WTC11 (cell line): ENCODE measurements at regions not wholly inside any gene's neighbourhood (a gene's known extent, or its start where the extent isn't known, plus 50 kb on each side); places are given as distances from the start of the nearest gene placed in this dataset.

Source experiments
- ATAC-seq: fragments of 200-7000 bp; cut with Tn5 transposase; 2 replicates; pipeline ENCODE4 v1.10.0; 2021; ENCODE audit warnings: mild to moderate bottlenecking, moderate library complexity
- CTCF ChIA-PET: fragments of 300-600 bp; sonication (Branson Sonifier 250); formaldehyde crosslinking; loops from one replicate; lab custom pipeline; 2021; ENCODE audit warnings: antibody characterized with exemption; lab: Charles Lee
- POLR2A ChIA-PET: fragments of 350-600 bp; sonication (Branson Sonifier 250); formaldehyde crosslinking; loops from one replicate; lab custom pipeline; 2021; ENCODE audit warnings: antibody characterized with exemption; lab: Charles Lee
- DNase-seq: peaks from one replicate; pipeline ENCODE4 v3.0.0; 2021; ENCODE audit warnings: low spot score
- H3K27ac Mint-ChIP-seq: 2 replicates; pipeline ENCODE4 v1.8.0; 2021; ENCODE audit warnings: mixed read lengths
- H3K27me3 Mint-ChIP-seq: 2 replicates; pipeline ENCODE4 v1.8.0; 2021; ENCODE audit warnings: low read depth, mild to moderate bottlenecking, moderate library complexity, mixed read lengths
- H3K36me3 Mint-ChIP-seq: 2 replicates; pipeline ENCODE4 v1.8.0; 2021; ENCODE audit warnings: mixed read lengths
- H3K4me1 Mint-ChIP-seq: 2 replicates; pipeline ENCODE4 v1.8.0; 2022; ENCODE audit warnings: mixed read lengths
- H3K4me3 Mint-ChIP-seq: 2 replicates; pipeline ENCODE4 v1.8.0; 2021; ENCODE audit warnings: mild to moderate bottlenecking, moderate library complexity, mixed read lengths
- H3K9me3 Mint-ChIP-seq: 2 replicates; pipeline ENCODE4 v1.8.0; 2021; ENCODE audit warnings: mixed read lengths
- FOXP1 ChIP-seq: sonication (generic); formaldehyde crosslinking; IDR thresholded peaks from 2 replicates; pipeline ENCODE4 v1.8.0; 2022; ENCODE audit warnings: missing genetic modification reagents, mild to moderate bottlenecking, moderate library complexity, borderline replicate concordance
- IRF2 ChIP-seq: sonication (generic); formaldehyde crosslinking; IDR thresholded peaks from 2 replicates; pipeline ENCODE4 v1.8.0; 2022; ENCODE audit warnings: low read depth, missing genetic modification reagents, borderline replicate concordance
- JUN ChIP-seq: sonication (generic); formaldehyde crosslinking; IDR thresholded peaks from 2 replicates; pipeline ENCODE4 v1.8.0; 2023; ENCODE audit warnings: mild to moderate bottlenecking, missing genetic modification reagents
- MXD4 ChIP-seq: fragments of 250-450 bp; sonication (Bioruptor Pico); IDR thresholded peaks from 2 replicates; pipeline ENCODE4 v1.8.0; 2021; ENCODE audit warnings: mild to moderate bottlenecking, moderate library complexity, borderline replicate concordance
- NFATC4 ChIP-seq: fragments of 250-450 bp; sonication (Bioruptor Pico); IDR thresholded peaks from 2 replicates; pipeline ENCODE4 v1.9.0; 2021; ENCODE audit warnings: mild to moderate bottlenecking
- NFE2L1 ChIP-seq: sonication (generic); formaldehyde crosslinking; IDR thresholded peaks from 2 replicates; pipeline ENCODE4 v1.8.1; 2023; ENCODE audit warnings: missing genetic modification reagents
- SMAD4 ChIP-seq: sonication (generic); formaldehyde crosslinking; IDR thresholded peaks from 2 replicates; pipeline ENCODE4 v1.8.0; 2022; ENCODE audit warnings: mild to moderate bottlenecking, missing genetic modification reagents
- TEAD4 ChIP-seq: sonication (generic); formaldehyde crosslinking; IDR thresholded peaks from 2 replicates; pipeline ENCODE4 v1.8.0; 2022; ENCODE audit warnings: mild to moderate bottlenecking, missing genetic modification reagents
- TP53 ChIP-seq: sonication (generic); formaldehyde crosslinking; IDR thresholded peaks from 2 replicates; pipeline ENCODE4 v1.8.1; 2023; ENCODE audit warnings: mild to moderate bottlenecking, missing genetic modification reagents
- ZBTB21 ChIP-seq: sonication (generic); formaldehyde crosslinking; IDR thresholded peaks from 2 replicates; pipeline ENCODE4 v1.8.1; 2023; ENCODE audit warnings: mild to moderate bottlenecking, missing genetic modification reagents, borderline replicate concordance
- ZNF263 ChIP-seq: sonication (generic); formaldehyde crosslinking; IDR thresholded peaks from 2 replicates; pipeline ENCODE4 v1.8.1; 2022; ENCODE audit warnings: low read depth, mild to moderate bottlenecking, moderate library complexity, missing genetic modification reagents
- ZNF317 ChIP-seq: sonication (generic); formaldehyde crosslinking; IDR thresholded peaks from 2 replicates; pipeline ENCODE4 v1.8.1; 2023; ENCODE audit warnings: low read depth, mild to moderate bottlenecking, moderate library complexity, missing genetic modification reagents, borderline replicate concordance
- ZNF423 ChIP-seq: fragments of 250-450 bp; sonication (Bioruptor Pico); IDR thresholded peaks from 2 replicates; pipeline ENCODE4 v2.1.2; 2022; ENCODE audit warnings: mild to moderate bottlenecking, moderate library complexity
- TF ChIP-seq, protein P1 (sequence below): sonication (generic); formaldehyde crosslinking; IDR thresholded peaks from 2 replicates; pipeline ENCODE4 v1.8.0; 2022; ENCODE audit warnings: mild to moderate bottlenecking, missing genetic modification reagents
- TF ChIP-seq, protein P2 (sequence below): sonication (generic); formaldehyde crosslinking; IDR thresholded peaks from 2 replicates; pipeline ENCODE4 v1.8.1; 2023; ENCODE audit warnings: mild to moderate bottlenecking, missing genetic modification reagents, moderate library complexity
- TF ChIP-seq, protein P3 (sequence below): fragments of 250-450 bp; sonication (Bioruptor Pico); IDR thresholded peaks from 2 replicates; pipeline ENCODE4 v1.9.0; 2021; ENCODE audit warnings: moderate library complexity, mild to moderate bottlenecking, inconsistent platforms, borderline replicate concordance
- TF ChIP-seq, protein P4 (sequence below): fragments of 250-450 bp; sonication (Bioruptor Pico); IDR thresholded peaks from 2 replicates; pipeline ENCODE4 v1.9.0; 2021; ENCODE audit warnings: mild to moderate bottlenecking, borderline replicate concordance
- TF ChIP-seq, protein P5 (sequence below): fragments of 250-450 bp; sonication (Bioruptor Pico); IDR thresholded peaks from 2 replicates; pipeline ENCODE4 v1.9.0; 2021; ENCODE audit warnings: mild to moderate bottlenecking
- TF ChIP-seq, protein P6 (sequence below): sonication (generic); formaldehyde crosslinking; IDR thresholded peaks from 2 replicates; pipeline ENCODE4 v1.8.1; 2023; ENCODE audit warnings: mild to moderate bottlenecking, missing genetic modification reagents, borderline replicate concordance

DNA sequence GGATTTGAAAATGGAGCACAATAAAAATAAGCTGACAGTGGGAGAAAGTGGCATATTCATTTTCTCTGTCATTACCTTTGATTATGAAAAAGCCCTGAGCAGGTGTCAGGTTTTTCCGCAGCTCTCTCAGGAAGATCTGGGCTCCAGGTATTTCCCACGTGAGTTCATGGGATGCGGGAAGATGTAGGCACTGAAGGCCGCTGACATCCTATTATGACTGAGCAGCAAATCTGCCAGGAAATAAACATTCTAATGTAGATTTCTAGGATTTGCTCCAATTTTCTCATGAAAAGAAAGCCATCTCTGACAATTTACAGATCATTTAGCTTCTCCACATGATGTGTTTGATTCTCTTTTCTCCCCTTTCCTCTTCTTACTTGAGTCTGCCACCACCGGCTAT is 160.7 kb downstream of the KIT start:
- Mint-ChIP-seq H3K27me3 (no peaks in the 10 kb centered on the region), H3K36me3 (no peaks in the 10 kb centered on the region), H3K4me3 (no peak overlapping the region), H3K9me3 (peaks cover 15% of the 10 kb centered on the region), H3K27ac (no peak overlapping the region), H3K4me1 (peaks cover 27% of the 10 kb centered on the region)
- DNase-seq (no peak), ATAC-seq (no peak)
- ChIA-PET CTCF (interaction anchor here (0.9 kb wide), 1 partner anchor 143 kb away, joined by 4 read pairs; no protein-coding TSS in a partner anchor), POLR2A (no interaction called here)
- TF ChIP-seq, protein P1, sequence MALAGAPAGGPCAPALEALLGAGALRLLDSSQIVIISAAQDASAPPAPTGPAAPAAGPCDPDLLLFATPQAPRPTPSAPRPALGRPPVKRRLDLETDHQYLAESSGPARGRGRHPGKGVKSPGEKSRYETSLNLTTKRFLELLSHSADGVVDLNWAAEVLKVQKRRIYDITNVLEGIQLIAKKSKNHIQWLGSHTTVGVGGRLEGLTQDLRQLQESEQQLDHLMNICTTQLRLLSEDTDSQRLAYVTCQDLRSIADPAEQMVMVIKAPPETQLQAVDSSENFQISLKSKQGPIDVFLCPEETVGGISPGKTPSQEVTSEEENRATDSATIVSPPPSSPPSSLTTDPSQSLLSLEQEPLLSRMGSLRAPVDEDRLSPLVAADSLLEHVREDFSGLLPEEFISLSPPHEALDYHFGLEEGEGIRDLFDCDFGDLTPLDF (CRISPR knock-in tag) = no peak
- TF ChIP-seq TP53 (CRISPR knock-in tag) (no peak), IRF2 (CRISPR knock-in tag) (no peak), ZNF263 (no peak), SMAD4 (CRISPR knock-in tag) (no peak), ZNF423 (CRISPR knock-in tag) (no peak), FOXP1 (no peak)
- TF ChIP-seq, protein P2, sequence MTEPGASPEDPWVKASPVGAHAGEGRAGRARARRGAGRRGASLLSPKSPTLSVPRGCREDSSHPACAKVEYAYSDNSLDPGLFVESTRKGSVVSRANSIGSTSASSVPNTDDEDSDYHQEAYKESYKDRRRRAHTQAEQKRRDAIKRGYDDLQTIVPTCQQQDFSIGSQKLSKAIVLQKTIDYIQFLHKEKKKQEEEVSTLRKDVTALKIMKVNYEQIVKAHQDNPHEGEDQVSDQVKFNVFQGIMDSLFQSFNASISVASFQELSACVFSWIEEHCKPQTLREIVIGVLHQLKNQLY (CRISPR knock-in tag) = no peak

DNA sequence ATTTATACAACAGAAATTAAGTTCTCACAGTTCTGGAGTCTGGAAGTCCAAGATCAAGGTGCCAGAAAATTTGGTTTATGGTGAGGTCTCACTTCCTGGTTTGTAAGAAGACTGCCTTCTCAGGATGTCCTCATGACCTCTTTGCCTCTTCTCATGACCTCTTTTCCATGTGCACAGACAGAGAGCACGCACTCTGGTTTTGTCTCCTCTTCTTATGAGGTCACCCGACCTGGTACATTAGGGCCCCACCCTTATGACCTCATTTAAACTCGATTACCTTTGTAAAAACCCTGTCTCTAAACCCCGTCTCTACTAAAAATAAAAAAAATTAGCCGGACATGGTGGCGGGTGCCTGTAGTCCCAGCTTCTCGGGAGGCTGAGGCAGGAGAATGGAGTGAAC is 155.9 kb downstream of the KIT start:
- Mint-ChIP-seq H3K4me3 (no peak overlapping the region), H3K36me3 (no peaks in the 10 kb centered on the region; the same call in 1 of the 2 replicates), H3K27ac (no peak overlapping the region), H3K27me3 (no peaks in the 10 kb centered on the region; the same call in 1 of the 2 replicates), H3K9me3 (peaks cover 29% of the 10 kb centered on the region), H3K4me1 (peaks cover 21% of the 10 kb centered on the region)
- TF ChIP-seq, protein P3, sequence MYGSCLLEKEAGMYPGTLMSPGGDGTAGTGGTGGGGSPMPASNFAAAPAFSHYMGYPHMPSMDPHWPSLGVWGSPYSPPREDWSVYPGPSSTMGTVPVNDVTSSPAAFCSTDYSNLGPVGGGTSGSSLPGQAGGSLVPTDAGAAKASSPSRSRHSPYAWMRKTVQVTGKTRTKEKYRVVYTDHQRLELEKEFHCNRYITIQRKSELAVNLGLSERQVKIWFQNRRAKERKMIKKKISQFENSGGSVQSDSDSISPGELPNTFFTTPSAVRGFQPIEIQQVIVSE (CRISPR knock-in tag) = no peak
- no peak for TF ChIP-seq TEAD4 (CRISPR knock-in tag)
- TF ChIP-seq MXD4 = no peak
- TF ChIP-seq NFE2L1 (CRISPR knock-in tag) = no peak
- TF ChIP-seq, protein P4, sequence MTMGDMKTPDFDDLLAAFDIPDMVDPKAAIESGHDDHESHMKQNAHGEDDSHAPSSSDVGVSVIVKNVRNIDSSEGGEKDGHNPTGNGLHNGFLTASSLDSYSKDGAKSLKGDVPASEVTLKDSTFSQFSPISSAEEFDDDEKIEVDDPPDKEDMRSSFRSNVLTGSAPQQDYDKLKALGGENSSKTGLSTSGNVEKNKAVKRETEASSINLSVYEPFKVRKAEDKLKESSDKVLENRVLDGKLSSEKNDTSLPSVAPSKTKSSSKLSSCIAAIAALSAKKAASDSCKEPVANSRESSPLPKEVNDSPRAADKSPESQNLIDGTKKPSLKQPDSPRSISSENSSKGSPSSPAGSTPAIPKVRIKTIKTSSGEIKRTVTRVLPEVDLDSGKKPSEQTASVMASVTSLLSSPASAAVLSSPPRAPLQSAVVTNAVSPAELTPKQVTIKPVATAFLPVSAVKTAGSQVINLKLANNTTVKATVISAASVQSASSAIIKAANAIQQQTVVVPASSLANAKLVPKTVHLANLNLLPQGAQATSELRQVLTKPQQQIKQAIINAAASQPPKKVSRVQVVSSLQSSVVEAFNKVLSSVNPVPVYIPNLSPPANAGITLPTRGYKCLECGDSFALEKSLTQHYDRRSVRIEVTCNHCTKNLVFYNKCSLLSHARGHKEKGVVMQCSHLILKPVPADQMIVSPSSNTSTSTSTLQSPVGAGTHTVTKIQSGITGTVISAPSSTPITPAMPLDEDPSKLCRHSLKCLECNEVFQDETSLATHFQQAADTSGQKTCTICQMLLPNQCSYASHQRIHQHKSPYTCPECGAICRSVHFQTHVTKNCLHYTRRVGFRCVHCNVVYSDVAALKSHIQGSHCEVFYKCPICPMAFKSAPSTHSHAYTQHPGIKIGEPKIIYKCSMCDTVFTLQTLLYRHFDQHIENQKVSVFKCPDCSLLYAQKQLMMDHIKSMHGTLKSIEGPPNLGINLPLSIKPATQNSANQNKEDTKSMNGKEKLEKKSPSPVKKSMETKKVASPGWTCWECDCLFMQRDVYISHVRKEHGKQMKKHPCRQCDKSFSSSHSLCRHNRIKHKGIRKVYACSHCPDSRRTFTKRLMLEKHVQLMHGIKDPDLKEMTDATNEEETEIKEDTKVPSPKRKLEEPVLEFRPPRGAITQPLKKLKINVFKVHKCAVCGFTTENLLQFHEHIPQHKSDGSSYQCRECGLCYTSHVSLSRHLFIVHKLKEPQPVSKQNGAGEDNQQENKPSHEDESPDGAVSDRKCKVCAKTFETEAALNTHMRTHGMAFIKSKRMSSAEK (CRISPR knock-in tag) = no peak
- POLR2A ChIA-PET = no interaction called here
- CTCF ChIA-PET = no interaction called here
- no peak for ATAC-seq
- DNase-seq = no peak

DNA sequence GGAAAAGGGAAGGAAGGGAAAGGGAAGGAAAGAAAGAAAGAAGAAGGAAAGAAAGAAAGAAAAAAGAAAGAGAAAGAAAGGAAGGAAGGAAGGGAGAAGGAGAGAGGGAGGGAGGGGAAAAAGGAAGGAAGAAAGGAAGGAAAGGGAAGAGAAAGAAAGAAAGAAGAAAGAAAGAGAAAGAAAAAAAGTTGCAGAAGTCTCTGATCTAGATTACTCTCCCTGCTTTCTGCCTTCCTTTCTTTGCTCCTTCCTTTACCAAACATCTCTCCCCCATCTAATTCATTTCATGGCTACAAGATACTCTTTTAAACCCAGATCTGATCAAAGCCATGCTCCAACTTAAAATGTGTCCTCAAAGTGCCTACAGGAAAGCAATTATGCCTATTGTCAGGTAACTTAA is 148.6 kb downstream of the KIT start:
- Mint-ChIP-seq H3K4me3 (no peak overlapping the region), H3K27ac (no peak overlapping the region), H3K27me3 (peaks cover 7% of the 10 kb centered on the region), H3K4me1 (no peaks in the 10 kb centered on the region), H3K36me3 (peaks cover 19% of the 10 kb centered on the region), H3K9me3 (peaks cover 54% of the 10 kb centered on the region)
- CTCF ChIA-PET = no interaction called here
- no peak for TF ChIP-seq ZNF317
- TF ChIP-seq, protein P5, sequence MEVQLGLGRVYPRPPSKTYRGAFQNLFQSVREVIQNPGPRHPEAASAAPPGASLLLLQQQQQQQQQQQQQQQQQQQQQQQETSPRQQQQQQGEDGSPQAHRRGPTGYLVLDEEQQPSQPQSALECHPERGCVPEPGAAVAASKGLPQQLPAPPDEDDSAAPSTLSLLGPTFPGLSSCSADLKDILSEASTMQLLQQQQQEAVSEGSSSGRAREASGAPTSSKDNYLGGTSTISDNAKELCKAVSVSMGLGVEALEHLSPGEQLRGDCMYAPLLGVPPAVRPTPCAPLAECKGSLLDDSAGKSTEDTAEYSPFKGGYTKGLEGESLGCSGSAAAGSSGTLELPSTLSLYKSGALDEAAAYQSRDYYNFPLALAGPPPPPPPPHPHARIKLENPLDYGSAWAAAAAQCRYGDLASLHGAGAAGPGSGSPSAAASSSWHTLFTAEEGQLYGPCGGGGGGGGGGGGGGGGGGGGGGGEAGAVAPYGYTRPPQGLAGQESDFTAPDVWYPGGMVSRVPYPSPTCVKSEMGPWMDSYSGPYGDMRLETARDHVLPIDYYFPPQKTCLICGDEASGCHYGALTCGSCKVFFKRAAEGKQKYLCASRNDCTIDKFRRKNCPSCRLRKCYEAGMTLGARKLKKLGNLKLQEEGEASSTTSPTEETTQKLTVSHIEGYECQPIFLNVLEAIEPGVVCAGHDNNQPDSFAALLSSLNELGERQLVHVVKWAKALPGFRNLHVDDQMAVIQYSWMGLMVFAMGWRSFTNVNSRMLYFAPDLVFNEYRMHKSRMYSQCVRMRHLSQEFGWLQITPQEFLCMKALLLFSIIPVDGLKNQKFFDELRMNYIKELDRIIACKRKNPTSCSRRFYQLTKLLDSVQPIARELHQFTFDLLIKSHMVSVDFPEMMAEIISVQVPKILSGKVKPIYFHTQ = no peak
- no peak for TF ChIP-seq ZBTB21 (CRISPR knock-in tag)
- no peak for TF ChIP-seq NFATC4 (CRISPR knock-in tag)
- TF ChIP-seq, protein P6, sequence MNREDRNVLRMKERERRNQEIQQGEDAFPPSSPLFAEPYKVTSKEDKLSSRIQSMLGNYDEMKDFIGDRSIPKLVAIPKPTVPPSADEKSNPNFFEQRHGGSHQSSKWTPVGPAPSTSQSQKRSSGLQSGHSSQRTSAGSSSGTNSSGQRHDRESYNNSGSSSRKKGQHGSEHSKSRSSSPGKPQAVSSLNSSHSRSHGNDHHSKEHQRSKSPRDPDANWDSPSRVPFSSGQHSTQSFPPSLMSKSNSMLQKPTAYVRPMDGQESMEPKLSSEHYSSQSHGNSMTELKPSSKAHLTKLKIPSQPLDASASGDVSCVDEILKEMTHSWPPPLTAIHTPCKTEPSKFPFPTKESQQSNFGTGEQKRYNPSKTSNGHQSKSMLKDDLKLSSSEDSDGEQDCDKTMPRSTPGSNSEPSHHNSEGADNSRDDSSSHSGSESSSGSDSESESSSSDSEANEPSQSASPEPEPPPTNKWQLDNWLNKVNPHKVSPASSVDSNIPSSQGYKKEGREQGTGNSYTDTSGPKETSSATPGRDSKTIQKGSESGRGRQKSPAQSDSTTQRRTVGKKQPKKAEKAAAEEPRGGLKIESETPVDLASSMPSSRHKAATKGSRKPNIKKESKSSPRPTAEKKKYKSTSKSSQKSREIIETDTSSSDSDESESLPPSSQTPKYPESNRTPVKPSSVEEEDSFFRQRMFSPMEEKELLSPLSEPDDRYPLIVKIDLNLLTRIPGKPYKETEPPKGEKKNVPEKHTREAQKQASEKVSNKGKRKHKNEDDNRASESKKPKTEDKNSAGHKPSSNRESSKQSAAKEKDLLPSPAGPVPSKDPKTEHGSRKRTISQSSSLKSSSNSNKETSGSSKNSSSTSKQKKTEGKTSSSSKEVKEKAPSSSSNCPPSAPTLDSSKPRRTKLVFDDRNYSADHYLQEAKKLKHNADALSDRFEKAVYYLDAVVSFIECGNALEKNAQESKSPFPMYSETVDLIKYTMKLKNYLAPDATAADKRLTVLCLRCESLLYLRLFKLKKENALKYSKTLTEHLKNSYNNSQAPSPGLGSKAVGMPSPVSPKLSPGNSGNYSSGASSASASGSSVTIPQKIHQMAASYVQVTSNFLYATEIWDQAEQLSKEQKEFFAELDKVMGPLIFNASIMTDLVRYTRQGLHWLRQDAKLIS (CRISPR knock-in tag) = no peak
- no peak for TF ChIP-seq JUN (CRISPR knock-in tag)
- POLR2A ChIA-PET = no interaction called here
- DNase-seq = no peak
- ATAC-seq = no peak
